Adrenal gland (tissue), 5 donors: ENCODE measurements at regions not wholly inside any gene's neighbourhood (a gene's known extent, or its start where the extent isn't known, plus 50 kb on each side); places are given as distances from the start of the nearest gene placed in this dataset.

Source experiments
- CTCF ChIP-seq, 6 experiments: fragments of 450-650 bp in 4 of 6; fragments of 200-600 bp in 2 of 6; sonication (generic) in 1 of 6; IDR thresholded peaks; 1 replicate in 5 of 6; 2 replicates in 1 of 6; pipeline versions ENCODE4 v1.5.1 to v1.8.0; 2016 to 2021; ENCODE audit warnings: antibody characterized with exemption in 6 of 6, mild to moderate bottlenecking in 2 of 6, moderate library complexity in 1 of 6
- POLR2A ChIP-seq, 2 donors: fragments of 450-650 bp; IDR thresholded peaks; one replicate each; pipeline ENCODE4 v1.6.1; 2017; ENCODE audit warnings: antibody characterized with exemption in 2 of 2, mild to moderate bottlenecking in 2 of 2, moderate library complexity in 1 of 2
- donor health status: DM: no; HTN: no; CAD: no.

GRCh38 chr9:109865521-109865920, 85.5 kb downstream of the PALM2AKAP2 start:
- TF ChIP-seq CTCF (IDR thresholded peaks at IDR 0.05) (no peak), POLR2A (IDR thresholded peaks at IDR 0.05) (no peak)
